LNCAP (cell line): ENCODE measurements at regions not wholly inside any gene's neighbourhood (a gene's known extent, or its start where the extent isn't known, plus 50 kb on each side); places are given as distances from the start of the nearest gene placed in this dataset.

Experiments used
- CTCF ChIP-seq: fragments of 450-650 bp; IDR thresholded peaks from 2 replicates; pipeline ENCODE4 v1.5.1; 2017; ENCODE audit warnings: mild to moderate bottlenecking

- no peak for TF ChIP-seq CTCF
These were observed 721.8 kb upstream of the NCAM2 start for GRCh38 chr21:20276377-20276776.

- no peak for TF ChIP-seq CTCF
These were observed 721.3 kb upstream of the NCAM2 start for GRCh38 chr21:20276954-20277353.

GRCh38 chr21:20283836-20284235 is 714.4 kb upstream of the NCAM2 start:
- TF ChIP-seq CTCF: no peak

- TF ChIP-seq CTCF: no peak
These were observed 705.9 kb upstream of the NCAM2 start for GRCh38 chr21:20292280-20292679.

- TF ChIP-seq CTCF: no peak
These were observed 696.8 kb upstream of the NCAM2 start for GRCh38 chr21:20301395-20301794.

GRCh38 chr21:20302084-20302483 is 696.1 kb upstream of the NCAM2 start:
- TF ChIP-seq CTCF: no peak

- TF ChIP-seq CTCF: no peak
These were observed 691.4 kb upstream of the NCAM2 start for GRCh38 chr21:20306836-20307235.

GRCh38 chr21:20308586-20309315 is 689.5 kb upstream of the NCAM2 start:
- no peak for TF ChIP-seq CTCF
